Activated CD4-positive, alpha-beta T cell treated with anti-CD3 and anti-CD28 coated beads, Interleukin-2, amount 50 U/mL, for 1 hour (primary cell): ENCODE measurements at regions not wholly inside any gene's neighbourhood (a gene's known extent, or its start where the extent isn't known, plus 50 kb on each side); places are given as distances from the start of the nearest gene placed in this dataset.

Experiments
- DNase-seq: peaks from one replicate; pipeline ENCODE4 v3.0.0-alpha.2; 2020

GRCh38 chr2:236719192-236719635 lies 149.6 kb downstream of the ACKR3 start:
- DNase-seq, result no peak

GRCh38 chr2:236720974-236721540 lies 151.4 kb downstream of the ACKR3 start:
- DNase-seq, result no peak

- DNase-seq, result no peak
Measured at GRCh38 chr2:236724200-236724599, 154.6 kb downstream of the ACKR3 start.

- DNase-seq, result no peak
Measured at GRCh38 chr2:236726701-236727450, 157.3 kb downstream of the ACKR3 start.

- no peak for DNase-seq
Measured at GRCh38 chr2:236728916-236729670, 159.5 kb downstream of the ACKR3 start.

GRCh38 chr2:236730393-236730792 lies 160.8 kb downstream of the ACKR3 start:
- no peak for DNase-seq

- no peak for DNase-seq
Measured at GRCh38 chr2:236731767-236732580, 162.3 kb downstream of the ACKR3 start.

- no peak for DNase-seq
Measured at GRCh38 chr2:236733156-236733555, 163.5 kb downstream of the ACKR3 start.

GRCh38 chr2:236735825-236736238 lies 166.2 kb downstream of the ACKR3 start:
- DNase-seq, result no peak

- DNase-seq, result no peak
Measured at GRCh38 chr2:236738030-236738429, 168.4 kb downstream of the ACKR3 start.

- DNase-seq, result no peak
Measured at GRCh38 chr2:236738896-236739295, 169.3 kb downstream of the ACKR3 start.

- no peak for DNase-seq
Measured at GRCh38 chr2:236739663-236740062, 170.0 kb downstream of the ACKR3 start.

- no peak for DNase-seq
Measured at GRCh38 chr2:236740506-236740905, 170.9 kb downstream of the ACKR3 start.

- no peak for DNase-seq
Measured at GRCh38 chr2:236743039-236743920, 173.7 kb downstream of the ACKR3 start.

- DNase-seq, result no peak
Measured at GRCh38 chr2:236743921-236744280, 174.3 kb downstream of the ACKR3 start.

- DNase-seq, result no peak
Measured at GRCh38 chr2:236744281-236744705, 174.7 kb downstream of the ACKR3 start.

GRCh38 chr2:236744716-236745115 lies 175.1 kb downstream of the ACKR3 start:
- no peak for DNase-seq

- no peak for DNase-seq
Measured at GRCh38 chr2:236745420-236746210, 176.0 kb downstream of the ACKR3 start.

GRCh38 chr2:236746833-236747232 lies 177.2 kb downstream of the ACKR3 start:
- DNase-seq, result no peak

- no peak for DNase-seq
Measured at GRCh38 chr2:236747426-236747825, 177.8 kb downstream of the ACKR3 start.

- no peak for DNase-seq
Measured at GRCh38 chr2:236747925-236748324, 178.3 kb downstream of the ACKR3 start.
